Hepatocyte (in vitro differentiated cells): ENCODE measurements at regions not wholly inside any gene's neighbourhood (a gene's known extent, or its start where the extent isn't known, plus 50 kb on each side); places are given as distances from the start of the nearest gene placed in this dataset.
"Not testable (repeated sequence)": the region's sequence is repeated elsewhere in the genome, so short reads cannot be mapped to it uniquely, and the experiment has no call there.

Experiments used
- EZH2 ChIP-seq: fragments of 200-600 bp; sonication (generic); IDR thresholded peaks from 2 replicates; pipeline ENCODE4 v1.6.1; 2016; ENCODE audit warnings: antibody characterized with exemption, mild to moderate bottlenecking, borderline replicate concordance
- EZH2phosphoT487 ChIP-seq: fragments of 200-600 bp; sonication (generic); IDR thresholded peaks from one replicate; pipeline ENCODE4 v1.6.1; 2018; ENCODE audit warnings: antibody characterized with exemption, mild to moderate bottlenecking, low read depth, moderate library complexity; ENCODE audit not compliant: unreplicated experiment, severe bottlenecking
- TF ChIP-seq, protein P1 (sequence below): fragments of 200-600 bp; sonication (generic); IDR thresholded peaks from 2 replicates; pipeline ENCODE4 v1.5.1; 2016; ENCODE audit warnings: antibody characterized with exemption, mild to moderate bottlenecking; ENCODE audit not compliant: poor library complexity

DNA sequence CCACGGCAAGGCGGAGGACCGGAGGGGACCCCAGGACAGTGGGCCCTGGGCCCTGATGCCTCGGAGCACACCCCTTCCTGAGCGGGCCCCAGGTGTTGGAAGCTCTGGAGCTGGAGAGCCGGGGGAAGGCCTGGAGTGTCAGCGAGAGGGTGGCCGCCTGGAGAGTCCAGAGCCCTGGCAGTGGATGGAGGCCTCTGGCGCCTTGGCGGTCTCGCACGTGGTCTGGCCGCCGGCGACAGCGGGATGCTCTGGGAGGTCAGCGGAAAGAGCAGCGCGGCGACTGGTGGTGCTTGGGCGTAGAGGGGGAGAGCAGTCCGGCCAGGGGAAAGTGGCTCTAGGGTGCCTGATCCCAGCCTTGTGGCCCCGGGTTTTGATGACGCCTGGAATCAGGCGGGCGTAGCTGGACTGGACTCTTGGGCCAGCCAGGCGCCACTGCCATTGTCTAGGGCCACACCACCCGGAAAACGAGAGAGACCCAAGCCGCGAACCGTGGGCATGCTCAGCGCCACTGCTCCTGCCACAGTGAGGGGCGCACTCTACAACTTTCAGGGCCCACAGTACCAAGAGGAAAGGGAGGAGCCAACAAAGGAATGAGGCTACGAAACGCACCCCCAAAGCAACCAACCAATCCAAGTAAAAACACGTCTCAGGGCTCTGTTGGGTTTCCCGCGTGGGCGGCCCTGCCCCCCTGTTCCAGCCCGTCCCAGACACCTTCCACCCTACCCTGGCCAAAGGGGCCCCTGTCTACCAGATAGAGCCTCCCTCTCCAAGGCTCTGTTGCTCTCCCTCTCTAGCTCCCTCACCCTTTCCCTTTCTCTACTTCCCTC, 1381.2 kb upstream of the DEFB115 start:
- TF ChIP-seq, protein P1, sequence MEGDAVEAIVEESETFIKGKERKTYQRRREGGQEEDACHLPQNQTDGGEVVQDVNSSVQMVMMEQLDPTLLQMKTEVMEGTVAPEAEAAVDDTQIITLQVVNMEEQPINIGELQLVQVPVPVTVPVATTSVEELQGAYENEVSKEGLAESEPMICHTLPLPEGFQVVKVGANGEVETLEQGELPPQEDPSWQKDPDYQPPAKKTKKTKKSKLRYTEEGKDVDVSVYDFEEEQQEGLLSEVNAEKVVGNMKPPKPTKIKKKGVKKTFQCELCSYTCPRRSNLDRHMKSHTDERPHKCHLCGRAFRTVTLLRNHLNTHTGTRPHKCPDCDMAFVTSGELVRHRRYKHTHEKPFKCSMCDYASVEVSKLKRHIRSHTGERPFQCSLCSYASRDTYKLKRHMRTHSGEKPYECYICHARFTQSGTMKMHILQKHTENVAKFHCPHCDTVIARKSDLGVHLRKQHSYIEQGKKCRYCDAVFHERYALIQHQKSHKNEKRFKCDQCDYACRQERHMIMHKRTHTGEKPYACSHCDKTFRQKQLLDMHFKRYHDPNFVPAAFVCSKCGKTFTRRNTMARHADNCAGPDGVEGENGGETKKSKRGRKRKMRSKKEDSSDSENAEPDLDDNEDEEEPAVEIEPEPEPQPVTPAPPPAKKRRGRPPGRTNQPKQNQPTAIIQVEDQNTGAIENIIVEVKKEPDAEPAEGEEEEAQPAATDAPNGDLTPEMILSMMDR: not testable (repeated sequence)
- not testable (repeated sequence) for TF ChIP-seq EZH2phosphoT487, EZH2
